Esophagus (tissue), 2 donors: ENCODE measurements at regions not wholly inside any gene's neighbourhood (a gene's known extent, or its start where the extent isn't known, plus 50 kb on each side); places are given as distances from the start of the nearest gene placed in this dataset.

ENCODE experiments used
- H3K27ac ChIP-seq, 2 donors: one replicate each; pipeline ENCODE4 v1.5.1; 2013; ENCODE audit warnings: low read depth in 2 of 2, mild to moderate bottlenecking in 2 of 2, inconsistent platforms in 1 of 2, low read length in 1 of 2, moderate library complexity in 1 of 2
- H3K27me3 ChIP-seq, 2 donors: one replicate each; pipeline ENCODE4 v1.6.1; 2013; ENCODE audit warnings: low read length in 2 of 2, control low read depth in 1 of 2, mild to moderate bottlenecking in 1 of 2; ENCODE audit not compliant: insufficient read depth in 2 of 2, control insufficient read depth in 1 of 2
- H3K36me3 ChIP-seq, 2 donors: one replicate each; pipeline ENCODE4 v1.6.1; 2013; ENCODE audit warnings: low read length in 1 of 2; ENCODE audit not compliant: control insufficient read depth in 2 of 2, insufficient read depth in 2 of 2
- H3K4me1 ChIP-seq, 2 donors: one replicate each; pipeline ENCODE4 v1.6.1; 2013; ENCODE audit warnings: low read length in 1 of 2; ENCODE audit not compliant: control insufficient read depth in 2 of 2, insufficient read depth in 2 of 2
- H3K4me3 ChIP-seq, 2 donors: one replicate each; pipeline ENCODE4 v1.5.1; 2013; ENCODE audit warnings: low read length in 2 of 2, mild to moderate bottlenecking in 2 of 2, low read depth in 1 of 2, moderate library complexity in 1 of 2
- H3K9me3 ChIP-seq, 2 donors: one replicate each; pipeline ENCODE4 v1.6.1; 2013; ENCODE audit warnings: mild to moderate bottlenecking in 2 of 2, low read depth in 1 of 2, low read length in 1 of 2, moderate library complexity in 1 of 2; ENCODE audit not compliant: control insufficient read depth in 2 of 2, insufficient read depth in 1 of 2
- WGBS, 2 donors: extraction: QIAGEN DNeasy Blood & Tissue Kit; methylation state at CpG; one replicate each; pipeline ENCODE4 v1.1.7; 2013; 5-methylcytosine and 5-hydroxymethylcytosine counted together
- donor health status: healthy with polysubstance abuse.
- donor health status: Bipolar disorder and iron deficiency.

DNA sequence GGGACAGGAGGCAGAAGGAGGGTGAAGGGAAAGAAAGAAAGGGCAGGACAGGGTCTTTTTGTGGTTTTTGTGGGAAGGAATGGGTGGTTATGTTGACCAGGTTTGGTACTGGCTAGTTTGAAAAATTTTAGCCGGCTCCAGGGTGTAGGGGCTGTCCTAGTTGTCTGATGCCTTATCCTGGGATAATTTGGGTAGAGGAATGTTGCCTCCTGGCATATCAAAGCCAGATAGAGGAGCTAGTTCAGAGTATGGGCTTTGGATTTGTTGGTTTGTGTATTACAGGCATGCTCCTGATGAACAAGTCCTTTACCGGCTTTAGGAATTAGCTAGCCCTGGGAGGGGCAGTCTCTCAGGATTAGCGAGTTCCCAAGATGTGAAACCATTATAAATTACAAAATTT is 101.1 kb upstream of the LHCGR start:
- H3K4me3 ChIP-seq, result no peak overlapping the region
- 61 to 68% methylated on average over 3 of the region's 3 CpGs for WGBS, 2 donors
- no peaks in the 10 kb centered on the region for H3K36me3 ChIP-seq
- H3K27me3 ChIP-seq, result no peaks in the 10 kb centered on the region
- H3K27ac ChIP-seq, result peak overlapping the region in 1 of 2 donors; percentile 7
- H3K4me1 ChIP-seq, result peaks cover 0 to 6% of the 10 kb centered on the region in 2 donors
- no peaks in the 10 kb centered on the region for H3K9me3 ChIP-seq

DNA sequence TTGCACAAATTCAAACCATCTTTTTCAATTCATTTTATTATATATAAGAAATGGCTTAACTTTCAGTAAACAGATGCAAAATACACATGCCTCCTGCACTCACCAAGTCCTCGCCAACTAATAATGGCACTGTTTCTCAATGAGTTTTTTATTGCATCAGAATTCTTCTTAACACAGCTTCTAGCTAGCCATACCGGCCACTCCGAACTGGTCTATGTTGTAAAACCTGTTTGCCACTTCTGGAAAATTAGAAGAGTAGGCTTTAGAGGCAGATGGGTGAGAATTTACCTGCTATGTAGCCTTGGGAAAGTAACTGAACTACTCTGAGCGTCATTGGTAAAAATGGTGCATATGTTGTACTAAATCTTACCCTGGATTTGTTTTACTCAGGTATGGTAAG is 100.6 kb upstream of the LHCGR start:
- Histone ChIP-seq H3K4me1 (peaks cover 0 to 6% of the 10 kb centered on the region in 2 donors), H3K27ac (no peak overlapping the region), H3K4me3 (no peak overlapping the region), H3K36me3 (no peaks in the 10 kb centered on the region), H3K27me3 (no peaks in the 10 kb centered on the region), H3K9me3 (no peaks in the 10 kb centered on the region)
- WGBS, 2 donors, result 75 to 82% methylated on average over 4 of the region's 4 CpGs

DNA sequence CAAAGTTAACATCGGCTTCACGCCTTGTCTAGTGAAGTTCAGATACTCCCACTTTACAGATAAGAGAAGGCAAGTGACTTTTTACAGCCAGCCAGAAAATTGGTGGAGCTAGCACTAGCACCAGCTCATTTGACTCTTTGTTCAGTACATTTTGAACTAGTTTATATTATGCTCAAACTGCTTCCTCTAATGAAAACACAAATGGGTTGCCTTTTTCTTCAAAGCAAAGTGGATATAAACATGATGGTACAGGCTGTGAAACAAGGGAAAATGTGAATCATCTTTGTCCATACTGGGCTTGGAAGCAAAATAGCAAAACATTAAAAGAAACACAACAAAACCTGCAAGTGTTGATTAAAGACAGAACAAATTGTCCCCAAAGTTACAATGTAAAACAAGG is 99.6 kb upstream of the LHCGR start:
- Histone ChIP-seq H3K36me3 (no peaks in the 10 kb centered on the region), H3K9me3 (no peaks in the 10 kb centered on the region), H3K4me1 (peaks cover 0 to 4% of the 10 kb centered on the region in 2 donors), H3K27ac (peak overlapping the region in 1 of 2 donors; percentile 43), H3K27me3 (no peaks in the 10 kb centered on the region), H3K4me3 (no peak overlapping the region)
- WGBS, 2 donors, result 80 to 84% methylated on average over 2 of the region's 2 CpGs

DNA sequence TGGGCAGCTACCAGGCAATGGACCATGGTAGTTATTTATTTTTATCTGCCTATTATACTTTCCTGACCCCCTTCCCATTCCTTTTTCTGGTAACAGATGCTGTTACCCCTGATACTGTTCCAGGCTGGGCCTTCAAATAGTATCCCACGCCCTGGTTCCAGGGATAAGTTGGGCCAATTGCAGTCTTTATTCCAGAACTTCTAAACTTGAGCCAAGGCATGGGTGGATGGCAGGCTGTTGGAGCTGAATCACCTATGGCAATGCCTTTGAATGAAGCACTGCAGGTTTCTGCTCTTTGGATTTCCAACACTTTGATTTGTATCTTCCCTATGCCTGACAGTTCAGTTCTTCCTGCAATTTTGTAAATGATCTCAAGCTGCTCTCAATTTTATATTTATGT is 99.2 kb upstream of the LHCGR start:
- Histone ChIP-seq H3K4me3 (no peak overlapping the region), H3K27me3 (no peaks in the 10 kb centered on the region), H3K27ac (peak overlapping the region; percentile 29 to 43), H3K9me3 (no peaks in the 10 kb centered on the region), H3K36me3 (no peaks in the 10 kb centered on the region), H3K4me1 (peaks cover 0 to 4% of the 10 kb centered on the region in 2 donors)
- 56 to 60% methylated on average over 1 of the region's 1 CpG for WGBS, 2 donors

DNA sequence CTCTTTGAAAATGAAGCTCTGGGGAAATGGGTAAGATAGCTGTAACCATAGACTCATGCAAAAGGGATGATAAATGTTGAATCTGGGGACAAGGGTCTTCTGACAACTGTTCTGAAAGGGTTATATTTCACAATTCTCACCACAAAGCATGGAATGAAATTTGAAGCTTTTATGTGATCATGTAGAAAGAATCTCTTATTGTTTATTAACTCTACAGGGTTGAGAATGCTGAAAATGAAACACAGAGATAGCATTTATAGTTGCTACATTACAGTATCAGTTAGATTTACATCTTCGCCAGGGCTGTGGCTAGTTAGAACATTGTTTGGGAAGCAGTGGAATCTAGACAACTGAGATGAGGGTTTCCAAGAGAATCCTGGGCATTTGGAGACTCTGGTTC is 97.4 kb upstream of the LHCGR start:
- no peaks in the 10 kb centered on the region for H3K27me3 ChIP-seq
- H3K36me3 ChIP-seq, result no peaks in the 10 kb centered on the region
- 73% methylated on average over 1 of the region's 1 CpG for WGBS, 2 donors
- no peak overlapping the region for H3K4me3 ChIP-seq
- H3K27ac ChIP-seq, result no peak overlapping the region
- H3K4me1 ChIP-seq, result peaks cover 0 to 4% of the 10 kb centered on the region in 2 donors
- H3K9me3 ChIP-seq, result no peaks in the 10 kb centered on the region

DNA sequence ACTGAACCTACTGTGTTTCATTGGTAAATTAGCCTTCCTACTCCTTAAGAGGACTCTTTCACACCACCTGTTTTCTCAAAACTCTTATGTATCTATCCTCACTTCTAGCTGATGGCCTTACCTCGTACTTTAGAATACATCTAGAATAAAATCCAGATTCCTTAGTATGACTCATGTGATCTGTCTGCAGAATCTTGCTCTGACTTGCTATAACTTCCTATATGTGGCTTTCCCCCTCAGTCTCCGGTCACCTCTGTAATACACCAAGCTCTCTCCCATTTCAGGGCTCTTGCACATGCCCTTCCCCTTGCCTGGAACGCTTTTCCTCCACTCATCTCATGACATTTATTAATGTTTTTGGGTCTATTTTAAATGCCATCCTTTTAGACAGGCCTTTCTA is 95.6 kb upstream of the LHCGR start:
- H3K27me3 ChIP-seq, result no peaks in the 10 kb centered on the region
- no peak overlapping the region for H3K4me3 ChIP-seq
- 52 to 63% methylated on average over 3 of the region's 3 CpGs for WGBS, 2 donors
- no peak overlapping the region for H3K27ac ChIP-seq
- no peaks in the 10 kb centered on the region for H3K4me1 ChIP-seq
- H3K36me3 ChIP-seq, result no peaks in the 10 kb centered on the region
- H3K9me3 ChIP-seq, result no peaks in the 10 kb centered on the region

DNA sequence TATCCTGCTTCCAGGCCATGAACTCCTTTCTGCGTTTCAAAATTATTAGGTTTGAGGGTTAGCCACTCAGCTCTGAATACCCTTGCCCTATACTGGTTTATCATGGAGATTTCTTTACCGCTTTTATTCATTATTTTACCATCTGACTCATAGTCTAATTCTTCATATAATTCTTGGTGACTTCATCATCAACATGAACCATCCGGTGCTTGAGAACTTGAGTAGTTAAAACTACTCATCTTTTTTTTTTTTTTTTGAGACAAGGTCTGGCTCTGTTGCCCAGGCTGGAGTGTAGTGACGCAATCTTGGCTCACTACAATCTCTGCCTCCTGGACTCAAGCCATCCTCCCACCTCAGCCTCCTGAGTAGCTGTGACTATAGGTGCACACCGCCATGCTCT is 94.2 kb upstream of the LHCGR start:
- 76 to 79% methylated on average over 5 of the region's 5 CpGs for WGBS, 2 donors
- no peak overlapping the region for H3K4me3 ChIP-seq
- H3K27me3 ChIP-seq, result no peaks in the 10 kb centered on the region
- no peaks in the 10 kb centered on the region for H3K4me1 ChIP-seq
- H3K27ac ChIP-seq, result no peak overlapping the region
- no peaks in the 10 kb centered on the region for H3K9me3 ChIP-seq
- H3K36me3 ChIP-seq, result no peaks in the 10 kb centered on the region

DNA sequence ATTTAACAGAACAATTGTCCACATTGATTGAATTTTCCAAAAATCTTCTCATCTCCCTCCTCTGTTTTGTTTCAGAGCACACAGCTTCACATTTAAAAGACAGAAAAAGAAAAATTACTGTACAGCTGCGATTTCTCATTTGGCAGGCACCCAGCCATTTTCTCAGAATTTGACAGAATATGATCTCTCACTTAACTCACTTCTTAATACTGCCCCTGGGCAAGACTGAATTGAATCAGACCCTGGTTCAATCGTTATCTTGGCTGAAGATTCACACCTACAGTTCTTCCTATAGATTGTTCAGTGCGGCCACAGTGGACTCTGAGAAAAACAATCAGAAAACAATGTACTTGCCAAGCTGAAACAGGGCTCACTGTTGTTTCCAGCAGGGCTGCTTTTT is 90.2 kb upstream of the LHCGR start:
- H3K4me3 ChIP-seq, result no peak overlapping the region
- H3K27ac ChIP-seq, result no peak overlapping the region
- 21 to 53% methylated on average over 3 of the region's 3 CpGs for WGBS, 2 donors
- no peaks in the 10 kb centered on the region for H3K36me3 ChIP-seq
- H3K27me3 ChIP-seq, result no peaks in the 10 kb centered on the region
- H3K9me3 ChIP-seq, result no peaks in the 10 kb centered on the region
- no peaks in the 10 kb centered on the region for H3K4me1 ChIP-seq

DNA sequence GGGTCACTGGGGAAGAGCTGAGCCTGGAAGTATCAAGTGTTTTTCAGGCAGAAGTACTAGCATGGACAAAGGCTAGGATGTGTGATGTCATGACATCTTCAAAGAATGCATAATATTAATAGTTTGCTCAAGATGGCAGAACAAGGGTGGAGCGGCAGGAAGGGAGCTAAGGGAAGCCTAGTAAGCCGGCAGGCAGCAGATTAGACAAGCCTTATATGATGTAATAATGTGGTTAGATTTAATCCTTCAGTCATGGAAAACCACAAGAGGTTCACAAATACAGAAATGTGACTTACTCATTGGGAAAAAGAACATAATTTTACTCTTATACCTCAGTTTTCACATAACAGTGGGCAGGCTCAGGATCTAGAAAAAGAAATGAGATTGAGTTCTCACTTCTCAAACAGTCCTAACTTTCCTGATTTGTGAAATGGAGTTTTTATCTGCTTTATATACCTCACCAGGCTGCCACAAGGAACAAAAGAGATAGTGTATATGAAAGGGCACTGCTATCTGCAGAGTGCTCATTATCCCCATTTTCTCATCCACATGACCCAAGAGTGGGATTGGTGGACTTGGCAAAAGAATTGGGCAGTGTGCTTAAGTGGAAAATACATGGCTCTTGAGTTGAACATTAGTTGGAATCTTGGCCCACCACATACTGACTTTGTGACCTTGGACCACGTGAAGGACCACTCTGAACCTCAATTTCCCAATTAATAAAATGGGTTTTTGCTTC is 89.1 kb upstream of the LHCGR start:
- WGBS, 2 donors, result 53 to 61% methylated on average over 3 of the region's 3 CpGs

DNA sequence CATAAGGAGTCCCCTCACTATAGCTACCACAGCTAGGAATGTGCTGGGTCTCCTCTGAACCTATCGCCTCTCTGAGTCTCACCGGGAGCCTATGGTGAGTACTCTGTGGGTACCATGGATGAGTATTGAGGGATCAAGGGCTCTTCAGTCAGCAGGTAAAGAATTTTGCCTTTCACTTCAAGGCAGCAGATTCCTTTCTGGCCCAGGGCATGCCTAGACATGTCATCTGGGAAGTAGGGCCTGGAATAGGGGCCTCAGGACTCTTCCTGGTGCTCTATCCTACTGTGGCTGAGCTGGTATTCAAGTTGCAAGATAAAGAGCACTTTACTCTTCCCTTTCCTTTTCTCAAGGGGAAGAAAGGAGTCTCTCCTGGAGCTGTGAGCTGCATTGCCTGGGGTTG is 85.6 kb upstream of the LHCGR start:
- H3K4me1 ChIP-seq, result no peaks in the 10 kb centered on the region

More for the DNA sequence above, 89.1 kb upstream of the LHCGR start:
- Histone ChIP-seq H3K27ac (no peak overlapping the region), H3K4me3 (no peak overlapping the region), H3K4me1 (no peaks in the 10 kb centered on the region), H3K36me3 (no peaks in the 10 kb centered on the region), H3K9me3 (no peaks in the 10 kb centered on the region), H3K27me3 (no peaks in the 10 kb centered on the region)

More for the DNA sequence above, 85.6 kb upstream of the LHCGR start:
- Histone ChIP-seq H3K9me3 (no peaks in the 10 kb centered on the region), H3K27ac (no peak overlapping the region), H3K27me3 (no peaks in the 10 kb centered on the region), H3K4me3 (no peak overlapping the region), H3K36me3 (no peaks in the 10 kb centered on the region)
- 94 to 96% methylated on average over 2 of the region's 2 CpGs for WGBS, 2 donors
